ENCODE measurements at regions not wholly inside any gene's neighbourhood (a gene's known extent, or its start where the extent isn't known, plus 50 kb on each side); places are given as distances from the start of the nearest gene placed in this dataset.

GRCh38 chrX:117570160-117570559 is 546.5 kb downstream of the KLHL13 start:
- TF ChIP-seq CTCF (IDR thresholded peaks at IDR 0.05), result no peak
- no peak for TF ChIP-seq POLR2A (IDR thresholded peaks at IDR 0.05)
